Smooth muscle cell (in vitro differentiated cells): ENCODE measurements at regions not wholly inside any gene's neighbourhood (a gene's known extent, or its start where the extent isn't known, plus 50 kb on each side); places are given as distances from the start of the nearest gene placed in this dataset.

ENCODE experiments used
- DNase-seq: peaks from one replicate; lab custom pipeline; 2025; ENCODE audit not compliant: unreplicated experiment; lab: John Stamatoyannopoulos, UW
- H2AFZ ChIP-seq: fragments of 200-600 bp; sonication (generic); 2 replicates; pipeline ENCODE4 v1.6.0; 2016; ENCODE audit warnings: antibody characterized with exemption, low read depth, mild to moderate bottlenecking
- H3F3A ChIP-seq: fragments of 200-600 bp; sonication (generic); 2 replicates; pipeline ENCODE4 v1.6.0; 2017; ENCODE audit warnings: antibody characterized with exemption, low read depth
- H3K27ac ChIP-seq: fragments of 200-600 bp; sonication (generic); 2 replicates; pipeline ENCODE4 v1.5.1; 2016; ENCODE audit warnings: low read depth, mild to moderate bottlenecking
- H3K27me3 ChIP-seq: fragments of 200-600 bp; sonication (generic); 2 replicates; pipeline ENCODE4 v1.6.1; 2016; ENCODE audit warnings: low read depth, mild to moderate bottlenecking
- H3K36me3 ChIP-seq: fragments of 200-600 bp; sonication (generic); 2 replicates; pipeline ENCODE4 v1.5.1; 2016; ENCODE audit warnings: low read depth
- H3K4me1 ChIP-seq: fragments of 200-600 bp; sonication (generic); 2 replicates; pipeline ENCODE4 v1.5.1; 2016; ENCODE audit warnings: low read depth
- H3K4me2 ChIP-seq: fragments of 200-600 bp; sonication (generic); 2 replicates; pipeline ENCODE4 v1.6.0; 2016; ENCODE audit warnings: mild to moderate bottlenecking
- H3K4me3 ChIP-seq: fragments of 200-600 bp; sonication (generic); 2 replicates; pipeline ENCODE4 v1.5.1; 2016; ENCODE audit warnings: mild to moderate bottlenecking
- H3K79me2 ChIP-seq: fragments of 200-600 bp; sonication (generic); 2 replicates; pipeline ENCODE4 v1.6.0; 2016; ENCODE audit warnings: low read depth, mild to moderate bottlenecking
- H3K9ac ChIP-seq: fragments of 200-600 bp; sonication (generic); 2 replicates; pipeline ENCODE4 v1.6.0; 2016; ENCODE audit warnings: low read depth
- H3K9me3 ChIP-seq: fragments of 200-600 bp; sonication (generic); replicated peaks from 2 replicates; pipeline ENCODE4 v1.5.1; 2016; ENCODE audit warnings: low read depth
- H4K20me1 ChIP-seq: fragments of 200-600 bp; sonication (generic); 2 replicates; pipeline ENCODE4 v1.6.0; 2016; ENCODE audit warnings: low read depth
- WGBS: methylation state at CpG from one replicate; pipeline ENCODE4 v1.1.7; 2016; ENCODE audit warnings: low lambda C conversion rate; 5-methylcytosine and 5-hydroxymethylcytosine counted together
- TF ChIP-seq, protein P1 (sequence below): fragments of 200-600 bp; sonication (generic); IDR thresholded peaks from 2 replicates; pipeline ENCODE4 v1.5.1; 2017; ENCODE audit warnings: borderline replicate concordance, mild to moderate bottlenecking, antibody characterized with exemption; ENCODE audit not compliant: insufficient read depth, poor library complexity, severe bottlenecking

DNA sequence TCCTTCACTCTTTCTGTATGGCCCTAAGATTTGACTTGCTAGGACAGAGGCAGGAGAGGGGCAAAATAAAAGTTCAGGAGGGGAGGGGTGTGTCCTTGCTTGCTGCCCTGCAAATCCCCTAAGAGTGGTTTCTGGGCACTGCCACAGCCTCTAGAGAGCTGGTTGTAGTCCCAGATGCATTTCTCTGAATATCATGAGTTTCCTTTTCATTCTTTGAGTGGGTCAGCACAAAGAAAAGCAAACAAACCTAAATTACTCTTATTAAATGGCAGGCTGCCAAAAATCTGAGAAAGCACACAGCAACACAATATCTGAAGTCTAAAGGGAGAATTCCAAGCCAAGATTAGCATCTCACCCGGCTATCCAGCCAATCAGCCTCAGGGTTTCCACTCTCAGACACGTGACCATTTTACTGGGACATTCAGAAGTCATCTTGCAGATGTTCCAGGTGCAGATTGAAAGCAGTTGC, 919.3 kb downstream of the TUSC7 start:
- H3K27me3 ChIP-seq: no peaks in the 10 kb centered on the region
- H3K27ac ChIP-seq: no peak overlapping the region
- H3K79me2 ChIP-seq: no peaks in the 10 kb centered on the region
- H3K4me3 ChIP-seq: no peak overlapping the region
- peaks cover 4% of the 10 kb centered on the region for H3K4me1 ChIP-seq
- DNase-seq: no peak
- no peaks in the 10 kb centered on the region for H3K9me3 ChIP-seq
- H3K4me2 ChIP-seq: no peak overlapping the region
- no peak overlapping the region for H2AFZ ChIP-seq
- no peak overlapping the region for H3K9ac ChIP-seq
- H4K20me1 ChIP-seq: no peaks in the 10 kb centered on the region
- no peaks in the 10 kb centered on the region for H3F3A ChIP-seq
- no peaks in the 10 kb centered on the region for H3K36me3 ChIP-seq
- 54% methylated on average over 2 of the region's 2 CpGs for WGBS
- TF ChIP-seq, protein P1, sequence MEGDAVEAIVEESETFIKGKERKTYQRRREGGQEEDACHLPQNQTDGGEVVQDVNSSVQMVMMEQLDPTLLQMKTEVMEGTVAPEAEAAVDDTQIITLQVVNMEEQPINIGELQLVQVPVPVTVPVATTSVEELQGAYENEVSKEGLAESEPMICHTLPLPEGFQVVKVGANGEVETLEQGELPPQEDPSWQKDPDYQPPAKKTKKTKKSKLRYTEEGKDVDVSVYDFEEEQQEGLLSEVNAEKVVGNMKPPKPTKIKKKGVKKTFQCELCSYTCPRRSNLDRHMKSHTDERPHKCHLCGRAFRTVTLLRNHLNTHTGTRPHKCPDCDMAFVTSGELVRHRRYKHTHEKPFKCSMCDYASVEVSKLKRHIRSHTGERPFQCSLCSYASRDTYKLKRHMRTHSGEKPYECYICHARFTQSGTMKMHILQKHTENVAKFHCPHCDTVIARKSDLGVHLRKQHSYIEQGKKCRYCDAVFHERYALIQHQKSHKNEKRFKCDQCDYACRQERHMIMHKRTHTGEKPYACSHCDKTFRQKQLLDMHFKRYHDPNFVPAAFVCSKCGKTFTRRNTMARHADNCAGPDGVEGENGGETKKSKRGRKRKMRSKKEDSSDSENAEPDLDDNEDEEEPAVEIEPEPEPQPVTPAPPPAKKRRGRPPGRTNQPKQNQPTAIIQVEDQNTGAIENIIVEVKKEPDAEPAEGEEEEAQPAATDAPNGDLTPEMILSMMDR: no peak

DNA sequence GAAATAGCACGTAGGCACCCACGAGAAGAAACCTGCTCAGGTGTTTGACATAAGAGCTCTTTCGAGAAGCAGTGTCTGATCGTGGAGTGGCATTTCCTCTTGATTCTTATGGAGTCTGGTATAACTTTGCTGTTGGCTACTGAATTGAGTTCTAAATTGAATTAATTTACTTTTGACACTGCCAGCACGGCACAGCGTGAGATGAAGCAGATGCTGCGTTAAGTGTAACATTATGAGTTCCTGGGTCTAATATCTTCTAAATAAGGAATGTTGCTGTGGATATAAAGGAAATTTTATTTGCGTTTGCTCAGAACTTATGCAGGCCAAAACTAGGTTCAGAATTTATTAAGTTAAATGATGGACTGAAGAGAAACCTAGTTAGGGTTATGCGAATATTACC, 919.9 kb downstream of the TUSC7 start:
- H3K4me2 ChIP-seq: no peak overlapping the region
- H3K9me3 ChIP-seq: no peaks in the 10 kb centered on the region
- DNase-seq: no peak
- 94% methylated on average over 9 of the region's 9 CpGs for WGBS
- H3K27me3 ChIP-seq: no peaks in the 10 kb centered on the region
- no peaks in the 10 kb centered on the region for H3K79me2 ChIP-seq
- no peak overlapping the region for H2AFZ ChIP-seq
- H3K9ac ChIP-seq: no peak overlapping the region
- peaks cover 4% of the 10 kb centered on the region for H3K4me1 ChIP-seq
- no peaks in the 10 kb centered on the region for H3K36me3 ChIP-seq
- H3F3A ChIP-seq: no peaks in the 10 kb centered on the region
- TF ChIP-seq, protein P1: no peak
- H3K27ac ChIP-seq: no peak overlapping the region
- no peak overlapping the region for H3K4me3 ChIP-seq
- H4K20me1 ChIP-seq: no peaks in the 10 kb centered on the region

DNA sequence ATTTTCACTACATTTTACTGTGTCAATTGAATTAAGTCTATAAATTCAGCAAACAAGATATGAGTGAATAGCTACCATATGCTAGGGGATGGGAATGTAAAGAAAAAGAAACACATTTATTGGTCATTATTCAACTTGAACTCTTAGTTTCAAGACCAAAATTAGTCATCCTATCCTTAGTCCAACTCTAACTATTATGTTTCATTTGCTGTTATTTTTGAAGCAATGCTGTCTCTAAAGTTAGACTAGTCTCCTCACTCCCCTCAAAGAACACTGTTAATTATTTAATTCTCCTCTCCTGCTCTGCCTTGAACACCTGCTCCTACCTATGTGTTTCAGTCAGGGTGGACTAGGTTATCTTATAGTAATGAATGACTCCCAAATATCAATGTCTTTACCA, 920.9 kb downstream of the TUSC7 start:
- no peak for DNase-seq
- H3F3A ChIP-seq: no peaks in the 10 kb centered on the region
- no peak overlapping the region for H3K4me2 ChIP-seq
- H3K36me3 ChIP-seq: no peaks in the 10 kb centered on the region
- no peaks in the 10 kb centered on the region for H3K27me3 ChIP-seq
- no peak overlapping the region for H2AFZ ChIP-seq
- no peak overlapping the region for H3K4me3 ChIP-seq
- TF ChIP-seq, protein P1: no peak
- no peak overlapping the region for H3K27ac ChIP-seq
- H4K20me1 ChIP-seq: no peaks in the 10 kb centered on the region
- no peak overlapping the region for H3K9ac ChIP-seq
- H3K4me1 ChIP-seq: peaks cover 4% of the 10 kb centered on the region
- no peaks in the 10 kb centered on the region for H3K79me2 ChIP-seq
- H3K9me3 ChIP-seq: no peaks in the 10 kb centered on the region

DNA sequence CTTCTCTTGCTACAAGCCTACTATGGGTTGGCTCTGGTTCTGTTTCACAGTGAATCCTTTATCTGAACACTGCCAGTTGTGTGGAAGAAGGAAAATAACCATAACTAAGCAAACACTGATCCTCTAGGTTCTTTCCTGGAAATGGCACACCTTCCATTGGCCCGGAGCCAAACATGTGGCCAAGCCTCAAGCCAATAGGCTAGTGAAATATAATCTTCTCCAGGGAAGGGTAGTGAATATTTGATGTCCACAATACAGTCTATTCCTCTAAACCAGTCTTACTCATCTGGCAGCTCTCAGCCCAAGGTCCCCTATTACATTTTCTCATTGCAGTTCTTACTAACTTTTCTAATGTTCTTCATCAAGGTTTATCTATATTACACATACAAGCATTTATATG, 921.3 kb downstream of the TUSC7 start:
- no peaks in the 10 kb centered on the region for H4K20me1 ChIP-seq
- 100% methylated on average over 1 of the region's 1 CpG for WGBS
- no peak overlapping the region for H2AFZ ChIP-seq
- H3K4me3 ChIP-seq: no peak overlapping the region
- no peak for DNase-seq
- no peak overlapping the region for H3K27ac ChIP-seq
- no peaks in the 10 kb centered on the region for H3K36me3 ChIP-seq
- H3K9ac ChIP-seq: no peak overlapping the region
- H3K27me3 ChIP-seq: no peaks in the 10 kb centered on the region
- H3F3A ChIP-seq: no peaks in the 10 kb centered on the region
- TF ChIP-seq, protein P1: no peak
- no peaks in the 10 kb centered on the region for H3K79me2 ChIP-seq
- peaks cover 4% of the 10 kb centered on the region for H3K4me1 ChIP-seq
- no peaks in the 10 kb centered on the region for H3K9me3 ChIP-seq
- H3K4me2 ChIP-seq: no peak overlapping the region
